ENCODE measurements at regions not wholly inside any gene's neighbourhood (a gene's known extent, or its start where the extent isn't known, plus 50 kb on each side); places are given as distances from the start of the nearest gene placed in this dataset.
A peak's percentile ranks its signal among the peaks of the same experiment; 100 is the strongest.

DNA sequence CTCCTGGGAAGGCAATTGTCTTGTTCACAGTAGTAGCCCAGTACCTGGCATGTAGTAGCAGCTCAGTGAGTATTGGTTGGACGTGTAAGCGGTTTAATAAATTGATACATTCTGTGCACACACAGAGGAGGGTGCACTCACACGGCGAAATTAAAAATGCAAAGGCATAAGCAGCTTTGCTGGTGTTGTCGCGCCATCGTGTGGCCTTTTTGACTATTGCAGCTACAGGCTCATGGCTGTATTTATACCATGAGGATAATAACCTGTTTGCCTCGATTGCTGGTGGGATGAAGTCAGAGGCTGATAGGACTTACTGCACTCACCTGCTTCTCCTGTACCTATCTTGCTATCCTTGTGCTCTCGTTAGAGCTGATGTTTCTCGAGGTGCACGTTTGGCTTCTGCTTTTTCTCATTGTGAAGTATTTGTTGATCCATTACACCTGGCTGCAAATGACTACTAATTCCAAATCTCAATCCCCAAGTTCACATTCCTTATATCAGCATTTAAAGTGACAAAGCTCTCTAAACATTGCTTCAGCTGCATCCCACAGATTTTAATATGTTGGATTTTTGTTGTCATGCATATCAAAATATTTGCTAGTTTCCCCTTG is 61.5 kb downstream of the TBXT start:
- DNase-seq = peak; percentile 44 to 53

DNA sequence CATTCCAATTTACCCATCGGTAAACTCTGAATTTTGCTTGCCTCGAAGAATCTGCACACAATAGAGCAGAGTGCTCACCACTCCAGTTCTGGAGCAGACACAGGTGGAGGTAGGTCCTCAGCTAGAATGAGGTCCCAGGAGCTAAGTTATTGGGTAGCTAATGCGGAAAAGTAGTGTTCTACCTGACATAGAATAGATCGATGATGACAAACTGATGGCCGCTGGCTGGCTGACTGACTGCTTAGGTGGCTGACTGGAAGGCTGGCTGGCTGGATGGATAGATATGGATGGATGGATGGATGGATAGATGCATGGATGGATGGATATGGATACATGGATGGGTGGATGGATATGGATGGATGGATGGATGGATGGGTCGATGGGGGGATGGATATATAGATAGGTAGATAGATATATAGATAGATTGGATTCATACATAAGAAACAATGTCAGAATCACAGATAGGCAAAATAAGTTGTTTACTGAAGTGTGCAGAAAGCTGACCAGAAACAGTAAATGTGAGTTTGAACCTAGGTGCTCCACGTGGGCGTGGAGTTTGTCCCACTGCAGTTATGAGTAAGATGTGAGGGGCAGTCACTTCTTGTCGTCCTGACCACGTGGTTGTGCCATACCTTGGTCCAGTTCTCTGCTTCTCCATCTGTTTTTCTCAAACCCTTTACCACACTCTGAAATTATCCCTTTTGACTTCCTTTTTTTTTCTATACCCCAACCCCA is 62.1 kb downstream of the TBXT start:
- no peak for DNase-seq

DNA sequence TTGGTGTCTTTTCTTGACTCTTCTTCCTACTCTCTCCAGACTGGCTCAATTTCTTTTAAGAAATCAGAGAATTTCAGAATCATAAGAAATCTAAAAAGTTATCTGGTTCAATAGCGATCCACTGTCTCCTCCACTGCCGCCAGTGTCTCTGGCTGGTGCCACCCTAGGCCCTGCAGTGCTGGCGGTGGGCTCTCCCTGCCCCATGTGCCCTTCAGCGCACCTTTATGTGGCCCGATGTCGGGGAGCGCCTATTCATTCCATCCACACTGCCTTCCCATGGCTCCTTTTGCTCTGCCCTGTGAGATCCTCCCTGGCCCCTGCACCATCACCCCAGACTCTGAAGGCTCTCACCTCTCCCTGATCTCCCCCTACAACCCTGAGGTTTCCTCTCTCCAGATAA is 62.8 kb downstream of the TBXT start:
- no peak for DNase-seq

DNA sequence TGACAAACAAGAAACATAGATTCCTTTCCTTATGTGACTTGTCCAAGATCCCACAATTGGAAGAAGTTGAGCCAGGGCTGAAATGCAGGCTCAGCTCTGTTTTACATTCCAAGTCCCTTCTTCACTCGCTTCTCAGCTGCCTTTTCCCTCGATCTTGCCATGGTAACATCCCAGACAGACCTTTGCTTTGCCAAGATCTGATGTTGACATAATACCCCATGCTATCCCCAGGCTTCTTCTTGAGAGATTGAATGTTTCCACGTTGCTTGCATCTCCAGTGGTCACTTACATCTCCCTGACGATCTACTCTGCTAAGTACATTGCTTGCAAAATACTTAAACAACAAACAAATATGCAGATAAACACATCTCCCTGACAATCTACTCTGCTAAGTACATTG is 63.5 kb downstream of the TBXT start:
- no peak for DNase-seq

DNA sequence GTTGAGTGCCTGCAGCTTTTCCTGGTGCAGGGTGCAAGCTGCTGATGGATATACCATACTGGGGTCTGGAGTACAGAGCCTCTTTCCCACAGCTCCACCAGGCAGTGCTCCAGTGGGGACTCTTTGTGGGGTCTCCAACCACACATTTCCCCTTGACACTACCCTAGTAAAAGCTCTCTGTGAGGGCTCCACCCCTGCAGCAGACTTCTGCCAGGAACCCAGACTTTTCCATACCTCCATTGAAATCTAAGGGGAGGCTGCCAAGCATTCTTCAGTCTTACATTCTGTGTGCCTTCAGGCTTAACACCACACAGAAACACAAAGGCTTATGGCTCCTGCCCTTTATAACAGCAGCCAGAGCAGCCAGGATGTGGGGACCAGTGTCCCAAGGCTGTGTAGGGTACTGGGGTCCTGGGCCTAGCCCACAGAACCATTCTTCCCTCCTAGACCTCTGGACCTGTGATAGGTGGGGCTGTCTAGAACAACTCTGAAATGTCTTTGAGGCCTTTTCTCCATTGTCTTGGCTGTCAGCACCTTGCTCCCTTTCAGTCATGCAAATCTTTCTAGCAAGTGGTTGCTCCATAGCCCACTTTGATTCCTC is 65.7 kb downstream of the TBXT start:
- DNase-seq = no peak

DNA sequence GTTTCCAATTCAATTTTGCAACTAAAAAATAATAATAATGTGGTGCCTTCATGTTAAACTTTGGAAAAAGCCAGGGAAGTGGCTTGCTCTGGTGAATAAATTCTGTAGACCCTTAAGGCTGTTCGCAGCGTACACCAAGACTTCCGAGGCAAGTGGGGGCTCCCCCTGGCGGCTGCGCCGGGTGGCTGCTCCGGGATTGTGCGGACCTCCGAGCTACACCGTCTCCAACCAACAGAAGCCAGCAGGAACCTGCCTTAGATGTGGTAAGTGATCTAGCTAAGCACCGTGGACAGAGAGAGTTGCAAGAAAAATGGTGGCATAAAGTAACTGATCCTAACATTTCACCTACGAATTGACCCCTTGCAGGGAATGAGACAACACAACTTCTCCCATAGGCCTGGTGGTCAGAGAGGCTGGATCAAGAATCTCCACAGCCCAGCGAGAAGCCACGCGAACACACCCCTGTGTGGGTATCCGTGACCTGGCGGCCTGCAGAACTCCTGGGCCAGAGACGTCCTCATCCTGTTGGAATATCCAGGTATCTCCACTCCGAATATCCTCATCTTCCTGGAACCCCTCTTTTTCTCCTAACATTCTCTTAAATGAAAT is 69.6 kb downstream of the TBXT start:
- DNase-seq = no peak

DNA sequence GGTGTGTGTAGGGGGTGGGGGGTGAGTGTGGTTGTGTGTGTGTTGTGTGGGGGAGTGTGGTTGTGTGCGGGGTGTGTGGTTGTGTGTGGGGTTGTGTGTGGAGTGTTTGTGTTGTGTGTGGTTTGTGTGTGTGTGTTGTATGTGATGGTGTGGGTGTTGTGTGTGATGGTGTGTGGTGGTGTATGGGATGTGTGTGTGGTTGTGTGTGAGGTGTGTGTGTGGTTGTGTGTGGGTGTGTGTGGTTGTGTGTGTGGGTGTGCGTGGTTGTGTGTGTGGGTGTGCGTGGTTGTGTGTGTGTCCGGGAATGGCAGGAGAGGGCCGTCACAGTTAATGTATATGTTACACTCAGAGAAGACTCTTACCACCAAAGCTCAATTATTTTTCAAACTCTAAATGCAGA is 79.8 kb downstream of the TBXT start:
- DNase-seq = no peak

DNA sequence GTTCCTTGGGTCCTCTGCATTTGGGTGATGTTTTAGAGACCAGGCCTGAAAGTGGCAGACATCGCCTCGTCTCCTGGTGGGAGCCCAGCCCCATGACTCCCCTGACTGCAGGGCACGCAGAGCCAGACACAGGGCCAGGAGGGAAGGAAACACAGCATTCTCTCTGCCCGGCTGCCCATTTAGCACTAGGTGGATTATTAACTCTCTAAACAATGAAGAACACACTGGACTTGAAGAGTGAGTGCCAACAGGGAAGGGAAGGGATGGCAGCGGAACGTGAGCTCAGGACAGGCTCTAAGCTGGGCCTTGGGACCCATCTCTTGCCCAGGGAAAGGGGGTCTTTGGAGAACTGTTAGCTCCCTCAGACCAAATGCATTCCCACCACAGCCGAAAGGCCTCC is 80.4 kb downstream of the TBXT start:
- DNase-seq = no peak

DNA sequence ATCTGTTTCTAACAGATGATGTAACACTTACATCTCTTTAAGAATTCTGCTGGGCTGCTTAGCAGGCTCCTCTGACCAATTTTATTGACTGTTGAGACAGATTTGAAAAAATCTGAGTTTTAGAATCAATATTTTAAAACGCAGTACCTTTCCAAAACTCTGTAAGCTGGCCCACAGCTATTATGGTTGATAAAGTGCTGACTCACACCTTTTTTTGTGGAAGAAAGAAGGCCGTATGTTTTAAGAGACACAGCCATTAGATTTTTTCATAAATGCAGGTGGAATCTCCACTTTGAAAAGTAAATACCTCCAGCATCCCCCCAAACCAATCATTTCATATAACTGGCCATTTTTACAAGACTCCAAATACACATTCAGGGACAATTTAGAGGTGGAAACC is 82.2 kb downstream of the TBXT start:
- DNase-seq = no peak

DNA sequence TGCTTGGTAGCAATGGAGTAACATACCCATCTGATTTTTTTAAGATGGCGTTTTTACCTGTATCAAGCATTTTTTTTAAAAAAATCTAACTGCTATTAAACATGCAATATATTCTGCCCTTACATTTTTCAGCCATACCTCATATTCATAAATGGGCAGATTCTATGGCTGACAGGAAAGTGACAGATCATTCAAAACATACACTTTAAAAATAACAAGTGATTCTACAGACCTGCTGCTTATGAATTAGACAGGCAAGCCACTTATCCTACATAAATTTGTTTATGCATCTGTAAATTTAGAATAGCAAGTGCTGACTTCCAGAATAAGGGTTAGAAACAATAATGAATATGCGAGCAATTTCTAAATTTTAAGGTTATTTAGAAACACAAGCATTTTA is 82.7 kb downstream of the TBXT start:
- no peak for DNase-seq

DNA sequence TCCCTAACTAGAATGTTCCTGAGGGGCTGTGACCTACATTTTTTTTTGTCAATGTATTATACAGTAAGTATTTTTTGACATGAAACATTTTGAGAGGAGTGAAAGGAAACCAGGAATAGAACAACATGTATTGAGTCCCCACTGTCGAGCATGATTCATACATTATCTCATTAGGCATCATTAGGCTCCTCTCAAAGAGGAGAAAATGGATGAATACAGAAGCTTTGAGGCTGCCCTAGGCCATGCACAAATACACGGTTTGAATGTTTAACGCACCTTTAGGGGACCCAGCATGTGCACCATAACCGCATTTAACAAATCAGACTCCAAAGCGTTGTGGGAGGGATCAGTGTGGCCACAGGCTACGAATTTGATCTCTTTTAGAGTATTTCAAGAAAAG is 87.8 kb downstream of the TBXT start:
- no peak for DNase-seq

DNA sequence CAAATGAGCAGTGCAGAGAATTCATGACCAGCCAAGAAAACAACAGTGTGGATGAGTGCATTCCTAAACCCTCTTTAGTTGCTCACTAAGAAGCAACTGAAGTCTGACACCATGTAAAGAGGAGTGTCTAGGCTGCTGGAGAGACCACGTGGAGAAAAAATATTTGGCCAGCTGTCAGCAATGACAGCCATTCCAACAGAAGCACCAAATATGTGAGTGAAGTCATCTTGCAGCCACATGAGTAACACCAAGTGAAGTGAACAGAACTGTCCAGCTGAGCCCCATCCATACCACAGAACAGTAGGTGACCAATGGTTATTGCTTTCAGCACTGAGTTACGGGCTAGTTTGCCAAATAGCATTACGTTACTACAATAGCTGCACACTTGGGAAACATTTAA is 89.4 kb downstream of the TBXT start:
- DNase-seq = no peak

DNA sequence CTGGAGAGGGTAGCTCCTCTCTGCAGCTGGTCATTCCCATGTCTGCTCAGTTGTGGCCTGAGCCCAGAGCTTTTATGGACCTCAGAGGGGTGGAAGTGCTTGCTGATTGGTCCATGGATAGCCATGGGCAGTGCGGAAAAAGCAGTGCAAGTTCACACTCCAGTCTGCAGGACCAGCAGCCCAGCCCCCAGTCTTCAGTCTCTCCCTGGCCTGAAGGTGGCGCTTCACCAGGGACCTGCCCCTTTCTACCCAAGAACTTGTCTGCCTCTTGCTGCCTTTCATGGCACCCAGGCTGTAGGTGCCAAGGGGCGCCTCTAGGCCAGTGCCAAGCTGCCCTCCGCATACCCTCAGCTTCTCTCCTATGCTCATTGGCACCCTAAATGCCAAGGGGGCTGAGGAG is 91.0 kb downstream of the TBXT start:
- DNase-seq = no peak

DNA sequence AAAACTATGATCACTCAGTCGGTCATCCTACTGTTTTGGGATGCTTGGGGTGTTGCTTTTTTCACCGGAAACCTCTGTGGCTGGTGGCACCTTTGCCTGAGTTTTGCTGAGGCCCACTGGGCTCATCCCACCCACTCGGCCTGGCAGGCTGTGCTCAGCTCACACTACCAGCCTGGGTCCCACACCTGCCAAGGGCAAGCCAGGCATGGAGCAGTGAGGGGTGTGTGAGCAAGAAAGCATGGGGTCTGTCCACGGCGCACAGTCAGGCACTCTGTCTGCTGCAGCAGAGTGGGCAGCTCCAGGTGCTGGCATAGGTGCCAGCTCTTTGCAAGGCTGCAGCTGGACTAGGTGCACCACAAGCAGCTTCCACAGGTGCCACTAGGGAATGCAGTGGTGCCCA is 91.7 kb downstream of the TBXT start:
- DNase-seq = no peak

DNA sequence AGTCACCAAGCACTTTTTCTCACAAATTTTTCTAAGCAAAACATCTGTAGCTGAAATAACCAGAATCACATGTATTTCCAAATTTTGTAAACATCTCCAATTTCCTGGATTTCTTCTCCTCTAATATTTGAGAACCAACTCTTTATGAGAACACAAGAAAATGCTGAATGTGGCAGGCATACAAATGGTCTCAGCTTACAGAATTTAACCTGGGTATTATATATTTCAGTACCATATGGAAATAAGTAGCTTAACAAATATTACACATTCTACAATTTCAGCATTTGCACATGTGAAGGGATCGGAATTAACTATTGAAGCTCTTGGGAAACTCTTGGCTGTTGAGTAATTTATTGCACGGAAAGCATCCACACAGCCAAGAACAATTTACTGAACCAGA is 92.5 kb downstream of the TBXT start:
- DNase-seq = no peak

DNA sequence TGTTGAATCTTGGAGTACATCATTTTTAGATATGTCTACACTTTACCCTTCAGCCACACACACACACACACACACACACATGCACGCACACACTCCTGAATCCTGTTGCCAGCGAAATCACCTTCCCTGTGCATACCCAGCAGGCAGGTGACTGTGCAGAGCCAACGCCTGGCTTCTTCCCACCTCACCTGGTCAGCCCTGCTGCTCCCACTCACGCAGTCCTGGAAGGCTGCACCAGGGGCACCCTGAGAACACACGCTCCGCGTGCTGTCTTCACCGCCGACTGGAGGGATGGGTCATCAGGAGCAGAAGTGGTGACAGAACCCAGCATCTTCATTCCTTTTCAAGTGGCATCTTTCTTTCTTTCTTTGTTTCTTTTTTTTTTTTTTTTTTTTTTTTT is 94.6 kb downstream of the TBXT start:
- no peak for DNase-seq

DNA sequence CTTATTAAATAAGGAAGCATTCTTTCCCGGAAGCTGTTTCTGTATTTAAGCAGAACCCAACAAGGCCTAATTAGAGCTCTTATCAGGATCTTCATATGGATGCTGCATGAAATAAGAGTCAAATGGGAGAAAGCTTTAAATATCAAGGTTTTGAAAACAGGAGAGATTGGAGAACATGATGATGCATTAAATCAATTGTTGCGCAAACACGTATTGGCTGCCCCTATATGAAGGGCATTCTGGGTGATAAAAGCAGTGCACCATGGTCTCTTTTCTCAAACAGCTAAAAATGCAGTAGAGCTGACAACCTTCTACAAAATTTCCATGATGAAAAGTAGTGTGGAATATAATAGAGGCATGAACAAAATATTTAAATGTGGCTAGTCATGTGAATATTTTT is 98.9 kb downstream of the TBXT start:
- DNase-seq = no peak

DNA sequence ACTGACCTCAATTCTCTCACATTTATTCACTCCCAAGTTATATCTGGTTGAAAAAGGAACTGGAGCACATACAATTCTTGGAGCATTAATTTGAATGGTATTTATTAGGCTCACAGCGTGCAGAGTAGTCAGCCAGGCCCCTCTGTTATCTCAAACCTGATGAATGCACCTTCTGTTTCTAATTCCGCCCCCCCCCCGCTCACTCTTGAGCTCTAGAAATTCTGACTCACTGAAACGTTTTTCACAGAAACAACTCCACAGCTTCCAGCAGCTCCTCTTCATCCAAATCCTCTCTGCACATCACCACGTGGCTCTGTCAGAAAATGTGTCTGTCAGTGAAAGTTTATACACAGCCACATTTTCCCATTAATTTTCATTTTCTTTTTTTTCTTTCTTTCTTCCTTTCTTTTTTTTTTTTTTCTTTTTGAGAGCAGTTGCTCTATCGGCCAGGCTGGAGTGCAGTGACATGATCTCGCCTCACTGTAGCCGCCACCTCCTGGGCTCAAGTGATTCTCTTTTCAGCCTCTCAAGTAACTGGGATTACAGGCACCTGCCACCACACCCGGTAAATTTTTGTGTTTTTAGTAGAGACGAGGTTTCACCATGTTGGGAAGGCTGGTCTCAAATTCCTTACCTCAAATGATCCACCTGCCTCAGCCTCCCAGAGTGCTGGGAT is 109.4 kb downstream of the TBXT start:
- no peak for DNase-seq

DNA sequence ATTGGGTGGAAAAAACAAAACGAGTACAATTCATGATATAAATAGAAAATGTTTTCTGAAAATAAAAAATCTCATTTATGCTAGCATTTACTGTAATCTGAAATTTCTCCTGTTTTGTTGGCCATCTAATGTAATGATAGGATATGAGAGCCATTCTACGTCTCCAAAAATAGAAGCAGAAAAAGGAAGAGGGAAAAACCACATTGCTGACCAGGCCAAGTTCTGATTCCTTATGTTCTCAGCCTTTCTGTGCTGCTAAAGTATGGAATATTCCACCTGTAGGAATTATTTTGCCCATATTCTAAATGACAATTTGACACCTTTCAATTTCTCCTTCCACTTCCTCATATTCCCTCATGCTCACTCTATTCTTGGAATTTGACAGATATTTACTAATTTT is 110.2 kb downstream of the TBXT start:
- DNase-seq = no peak

DNA sequence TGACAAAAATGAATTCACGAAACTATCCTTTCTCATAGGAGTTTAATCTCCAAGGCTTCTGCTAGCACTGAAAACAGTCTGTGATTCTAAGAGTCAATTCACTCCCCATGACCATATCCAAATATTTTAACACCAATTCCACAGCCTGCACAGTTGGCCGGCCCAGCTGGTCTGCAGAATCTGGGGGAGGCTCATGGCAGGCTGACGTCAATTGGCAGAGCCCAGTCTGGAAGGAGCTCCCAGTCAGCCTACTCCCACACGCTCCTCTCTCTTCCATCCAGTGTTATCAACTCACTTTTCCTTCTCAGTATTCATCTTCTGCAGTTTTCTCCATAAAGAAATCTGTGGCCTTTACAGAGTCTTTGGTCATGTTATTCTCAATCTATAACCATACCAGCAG is 111.0 kb downstream of the TBXT start:
- DNase-seq = no peak

DNA sequence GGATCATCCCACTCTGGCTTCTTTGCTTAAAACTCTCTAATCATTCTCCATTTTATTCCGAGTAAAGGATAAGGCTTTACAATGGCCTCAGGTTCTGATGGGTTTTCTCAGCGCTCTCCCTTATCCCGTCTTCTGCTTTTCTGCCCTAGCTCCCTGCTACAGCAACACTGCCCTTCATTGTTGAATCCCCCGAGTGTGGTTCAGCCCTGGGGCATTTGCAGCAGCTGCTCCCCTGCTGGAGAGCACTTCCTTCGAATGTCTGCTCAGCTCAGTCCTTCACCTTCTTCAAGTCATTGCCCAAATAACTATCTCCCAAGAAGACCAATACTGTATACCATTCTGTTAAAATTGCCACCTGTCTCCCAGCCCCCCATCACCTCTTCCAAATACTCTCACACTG is 111.8 kb downstream of the TBXT start:
- no peak for DNase-seq

DNA sequence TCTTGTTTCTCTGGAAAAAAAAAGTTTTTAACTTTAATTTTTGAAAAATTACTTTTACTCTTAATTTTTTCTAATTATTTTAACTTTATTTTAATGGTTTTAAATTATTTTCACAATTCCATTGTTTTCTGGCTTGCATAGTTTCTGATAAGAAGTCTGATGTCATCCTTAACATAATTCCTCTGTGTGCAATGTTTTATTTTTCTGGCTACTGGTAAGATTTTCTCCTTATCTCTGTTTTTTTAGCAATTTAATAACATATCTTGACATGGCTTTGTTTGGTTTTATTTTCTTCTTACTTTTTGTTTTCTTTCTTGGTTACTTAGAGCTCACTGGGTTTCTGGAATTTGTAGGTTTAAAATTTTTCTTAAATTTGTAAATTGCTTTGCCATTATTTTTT is 114.8 kb downstream of the TBXT start:
- no peak for DNase-seq

DNA sequence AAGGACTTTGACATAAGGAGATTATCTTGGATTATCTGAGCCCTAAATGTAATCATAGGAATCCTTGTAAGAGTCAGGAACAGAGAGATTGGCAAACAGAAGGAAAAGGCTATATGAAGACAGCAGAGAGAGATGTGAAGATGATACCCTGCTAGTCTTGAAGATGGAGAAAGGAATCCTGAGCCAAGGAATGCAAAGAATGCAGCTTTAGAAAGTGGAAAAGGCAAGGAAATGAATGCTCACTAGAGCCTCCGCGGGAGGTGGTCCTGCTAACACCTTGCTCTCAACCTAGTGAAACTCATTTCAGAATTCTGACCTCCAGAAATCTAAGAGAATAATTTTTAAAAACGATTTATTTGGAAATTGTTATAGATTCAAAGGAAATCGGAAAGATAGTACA is 117.1 kb downstream of the TBXT start:
- DNase-seq = no peak

DNA sequence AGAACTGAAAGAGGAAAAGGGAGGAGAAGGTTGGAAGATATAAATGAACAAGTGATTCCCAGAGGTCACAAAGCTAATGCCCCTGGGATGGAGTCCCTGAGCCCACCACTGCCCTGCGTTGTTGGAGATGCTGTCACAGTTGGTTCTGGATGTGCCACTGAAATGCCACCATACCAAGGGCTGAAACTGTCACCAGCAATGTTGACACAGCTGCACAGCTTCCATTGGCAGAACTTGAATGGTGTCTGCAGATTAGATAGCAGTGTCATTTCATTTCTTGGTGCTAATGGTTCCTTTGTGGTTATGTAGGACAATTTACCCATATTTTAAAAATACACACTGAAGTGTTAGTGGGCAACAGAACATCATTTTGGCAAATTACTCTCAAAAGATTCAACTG is 120.7 kb downstream of the TBXT start:
- no peak for DNase-seq

Measured in NCI-H2081 (cell line).